ENCODE measurements at regions not wholly inside any gene's neighbourhood (a gene's known extent, or its start where the extent isn't known, plus 50 kb on each side); places are given as distances from the start of the nearest gene placed in this dataset.

- Histone ChIP-seq H3K4me1 (ENCODE audit: control insufficient read depth, insufficient read depth, low read length) (no peaks in the 10 kb centered on the region), H3K4me3 (ENCODE audit: low read depth, low read length) (no peak overlapping the region)
Measured at GRCh38 chr6:133705066-133705465, 183.8 kb upstream of the TCF21 start.

More at GRCh38 chr6:133705066-133705465, 183.8 kb upstream of the TCF21 start:
- TF ChIP-seq ZNF239 (tag by site-specific recombination; IDR thresholded peaks at IDR 0.05) = no peak
- no peak for TF ChIP-seq ZBTB49 (tag by site-specific recombination; IDR thresholded peaks at IDR 0.05; ENCODE audit: low read depth)
- no peak for TF ChIP-seq ZNF280D (tag by site-specific recombination; IDR thresholded peaks at IDR 0.05)
- no peak for TF ChIP-seq ZNF2 (tag by site-specific recombination; IDR thresholded peaks at IDR 0.05)
- no peak for TF ChIP-seq ZNF223 (tag by site-specific recombination; IDR thresholded peaks at IDR 0.05)
- TF ChIP-seq HIC1 (tag by site-specific recombination; IDR thresholded peaks at IDR 0.05) = no peak
- TF ChIP-seq ZNF433 (tag by site-specific recombination; IDR thresholded peaks at IDR 0.05; ENCODE audit: low read depth) = no peak
- no peak for TF ChIP-seq BCL11A (tag by site-specific recombination; IDR thresholded peaks at IDR 0.05; ENCODE audit: low read depth)
- no peak for TF ChIP-seq ZNF785 (tag by site-specific recombination; IDR thresholded peaks at IDR 0.05)
- no peak for TF ChIP-seq GLIS2 (tag by site-specific recombination; IDR thresholded peaks at IDR 0.05)
- no peak for TF ChIP-seq ZNF596 (tag by site-specific recombination; IDR thresholded peaks at IDR 0.05)
- TF ChIP-seq SALL2 (tag by site-specific recombination; IDR thresholded peaks at IDR 0.05; ENCODE audit: borderline replicate concordance) = no peak
- TF ChIP-seq WT1 (tag by site-specific recombination; IDR thresholded peaks at IDR 0.05) = no peak
- no peak for TF ChIP-seq ZNF518A (tag by site-specific recombination; conservative IDR thresholded peaks at IDR 0.05; ENCODE audit: low read depth)
- no peak for TF ChIP-seq ZNF585B (tag by site-specific recombination; IDR thresholded peaks at IDR 0.05)
- no peak for TF ChIP-seq ZNF830 (tag by site-specific recombination; IDR thresholded peaks at IDR 0.05; ENCODE audit: low read depth)
- no peak for TF ChIP-seq REPIN1 (tag by site-specific recombination; IDR thresholded peaks at IDR 0.05; ENCODE audit: low read depth)
- TF ChIP-seq ZNF18 (tag by site-specific recombination; IDR thresholded peaks at IDR 0.05) = no peak
- POLR2A ChIA-PET = no interaction called here
- Histone ChIP-seq H3K9me3 (ENCODE audit: control insufficient read depth, insufficient read depth, low read depth, low read length) (no peaks in the 10 kb centered on the region), H3K36me3 (ENCODE audit: control insufficient read depth in 2 of 2, insufficient read depth in 1 of 2, low read length in 2 of 2) (no peaks in the 10 kb centered on the region), H3K27ac (ENCODE audit: extremely low read depth, low read depth, low read length) (no peak overlapping the region)
- CTCF ChIA-PET = interaction anchor here (1.5 to 2.3 kb wide), 2 partner anchors 9 to 136 kb away, joined by 7 to 8 read pairs; no protein-coding TSS in a partner anchor

Data from HEK293 (cell line).